HK-2 (cell line): ENCODE measurements at regions not wholly inside any gene's neighbourhood (a gene's known extent, or its start where the extent isn't known, plus 50 kb on each side); places are given as distances from the start of the nearest gene placed in this dataset.

Experiments used
- DNase-seq: peaks from one replicate; pipeline ENCODE4 v3.0.0-alpha.2; 2018; ENCODE audit not compliant: unreplicated experiment

GRCh38 chr6:43968110-43968965 lies 158.9 kb downstream of the MRPL14 start:
- no peak for DNase-seq

DNA sequence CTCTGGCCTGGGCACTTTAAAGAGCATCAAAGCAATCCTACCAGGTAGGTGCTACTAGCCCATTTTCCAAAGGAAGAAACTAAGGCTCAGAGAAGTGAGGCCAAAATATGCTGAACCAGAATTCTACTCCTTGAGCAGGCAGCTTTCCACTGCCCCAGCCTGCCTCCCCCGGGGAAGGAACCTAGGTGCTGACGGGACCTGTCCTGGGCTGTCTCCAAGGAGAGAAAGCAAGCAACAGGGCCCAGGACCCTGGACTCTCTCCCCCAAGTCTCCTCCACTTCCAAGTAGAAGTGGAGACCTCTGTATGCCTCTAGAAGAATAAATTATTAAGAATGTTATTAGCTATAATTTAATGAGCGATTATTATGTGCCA lies 159.5 kb downstream of the MRPL14 start:
- no peak for DNase-seq

- DNase-seq, result no peak
Measured at GRCh38 chr6:43966853-43967718, 160.2 kb downstream of the MRPL14 start.

- DNase-seq, result no peak
Measured at GRCh38 chr6:43966374-43966658, 160.9 kb downstream of the MRPL14 start.

DNA sequence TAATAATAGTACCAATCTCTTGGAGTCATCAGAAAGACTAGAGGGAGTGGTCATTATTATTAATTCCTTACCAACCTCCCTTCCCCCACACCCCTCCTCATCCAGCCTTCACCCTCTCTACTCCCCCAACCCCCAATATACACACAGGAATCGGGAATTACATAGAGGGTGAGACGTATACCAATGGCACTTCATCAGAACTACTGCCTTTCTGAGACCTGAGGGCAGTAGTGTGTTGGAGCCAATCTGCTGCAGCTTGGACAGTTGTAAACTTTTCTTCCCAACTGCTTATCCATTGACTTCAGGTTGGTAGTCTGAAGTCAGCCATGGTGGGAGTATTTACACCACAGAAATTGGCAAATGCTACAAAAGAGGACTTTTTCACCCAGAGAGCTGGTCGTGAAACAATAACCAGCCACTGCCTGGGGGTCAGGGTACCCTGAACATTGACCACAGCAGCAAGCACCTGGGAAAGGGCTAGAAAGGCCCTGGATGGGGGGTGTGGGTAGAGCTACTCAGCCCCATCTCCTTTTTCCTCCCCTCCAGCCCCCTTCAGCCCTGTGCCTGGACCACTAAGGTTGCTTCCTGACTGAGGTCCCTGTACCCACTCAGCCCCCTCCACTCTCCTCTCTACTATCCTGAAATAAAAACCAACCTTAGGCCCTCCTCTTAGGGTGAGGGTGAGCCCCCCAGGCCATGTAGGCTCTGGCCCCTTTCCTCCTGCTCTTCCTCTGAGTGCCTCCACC lies 161.5 kb downstream of the MRPL14 start:
- no peak for DNase-seq

DNA sequence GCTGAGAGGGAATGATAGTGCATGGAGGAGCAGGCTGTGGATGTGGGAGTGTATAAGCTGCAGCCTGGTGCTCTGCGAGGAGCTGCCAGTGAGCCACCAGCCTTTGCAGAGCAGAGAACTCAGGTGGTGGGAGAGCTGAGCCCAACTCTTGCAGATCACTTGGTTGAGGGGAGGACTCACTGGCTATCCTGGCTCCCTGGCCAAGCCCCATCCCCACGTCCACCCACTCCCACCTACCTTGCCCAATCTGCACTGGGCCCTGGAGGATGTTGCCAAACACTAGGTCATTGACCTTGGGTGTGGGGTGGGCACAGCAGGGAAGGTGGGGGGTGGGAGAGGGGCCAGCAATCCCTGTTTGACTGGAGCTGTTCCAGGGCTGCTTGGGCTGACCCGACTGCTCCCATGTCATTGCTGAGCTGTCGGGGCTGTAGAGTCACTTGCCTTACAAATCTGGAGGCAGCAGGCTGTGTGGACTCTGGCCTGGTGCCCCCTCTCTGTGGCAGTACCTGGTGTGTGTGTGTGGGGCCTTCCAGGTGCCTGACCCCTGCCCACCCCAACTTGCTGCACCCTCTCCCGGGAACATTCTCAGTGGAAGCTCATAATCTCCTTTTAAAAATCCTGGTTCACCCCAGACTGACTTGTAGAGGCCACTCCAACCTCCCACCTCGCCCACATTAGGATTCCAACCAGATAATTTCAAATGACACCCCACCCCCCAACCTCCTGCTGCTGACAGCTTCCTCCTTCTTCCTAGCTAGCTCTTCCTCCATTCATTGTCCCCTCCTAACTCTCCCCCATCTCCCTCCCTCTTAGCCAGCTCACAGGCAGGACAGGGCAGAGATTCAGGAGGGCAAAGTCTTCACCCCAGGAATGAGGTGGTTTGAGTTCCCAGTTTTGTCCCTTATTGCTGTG lies 162.3 kb downstream of the MRPL14 start:
- no peak for DNase-seq

- DNase-seq, result no peak
Measured at GRCh38 chr6:43963877-43964658, 163.2 kb downstream of the MRPL14 start.

DNA sequence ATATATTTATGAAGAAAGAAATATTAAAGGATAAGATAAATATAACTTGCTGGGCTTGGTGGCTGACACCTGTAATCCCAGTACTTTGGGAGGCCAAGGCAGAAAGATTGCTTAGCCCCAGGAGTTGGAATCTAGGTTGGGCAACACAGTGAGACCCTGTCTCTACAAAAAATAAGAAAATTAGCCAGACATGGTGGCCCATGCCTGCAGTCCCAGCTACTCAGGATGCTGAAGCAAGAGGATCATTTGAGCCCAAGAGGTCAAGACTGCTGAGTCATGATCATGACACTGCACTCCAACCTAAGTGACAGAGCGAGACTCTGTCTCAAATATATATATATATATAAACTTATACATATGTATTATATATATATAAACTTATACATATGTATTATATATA lies 164.0 kb downstream of the MRPL14 start:
- no peak for DNase-seq

GRCh38 chr6:43962458-43962857 lies 164.8 kb downstream of the MRPL14 start:
- DNase-seq, result no peak

GRCh38 chr6:43957273-43957672 lies 170.0 kb downstream of the MRPL14 start:
- no peak for DNase-seq

DNA sequence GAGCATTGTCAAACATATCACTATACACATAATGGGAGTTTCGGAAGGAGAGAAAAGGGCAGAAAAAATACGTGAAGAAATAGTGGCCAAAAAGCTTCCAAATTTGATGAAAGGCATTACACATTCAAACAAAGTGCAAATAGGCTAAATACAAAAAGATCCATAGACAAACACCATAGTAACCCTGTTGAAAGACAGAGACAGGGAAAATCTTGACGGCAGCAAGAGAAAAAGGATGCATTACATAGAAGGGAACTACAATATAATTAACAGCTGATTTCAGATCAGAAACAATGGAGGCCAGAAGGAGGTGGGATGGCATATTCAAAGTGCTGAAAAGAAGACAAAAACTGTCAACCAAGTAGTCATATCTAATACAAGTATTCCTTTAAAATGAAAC lies 170.8 kb downstream of the MRPL14 start:
- no peak for DNase-seq

DNA sequence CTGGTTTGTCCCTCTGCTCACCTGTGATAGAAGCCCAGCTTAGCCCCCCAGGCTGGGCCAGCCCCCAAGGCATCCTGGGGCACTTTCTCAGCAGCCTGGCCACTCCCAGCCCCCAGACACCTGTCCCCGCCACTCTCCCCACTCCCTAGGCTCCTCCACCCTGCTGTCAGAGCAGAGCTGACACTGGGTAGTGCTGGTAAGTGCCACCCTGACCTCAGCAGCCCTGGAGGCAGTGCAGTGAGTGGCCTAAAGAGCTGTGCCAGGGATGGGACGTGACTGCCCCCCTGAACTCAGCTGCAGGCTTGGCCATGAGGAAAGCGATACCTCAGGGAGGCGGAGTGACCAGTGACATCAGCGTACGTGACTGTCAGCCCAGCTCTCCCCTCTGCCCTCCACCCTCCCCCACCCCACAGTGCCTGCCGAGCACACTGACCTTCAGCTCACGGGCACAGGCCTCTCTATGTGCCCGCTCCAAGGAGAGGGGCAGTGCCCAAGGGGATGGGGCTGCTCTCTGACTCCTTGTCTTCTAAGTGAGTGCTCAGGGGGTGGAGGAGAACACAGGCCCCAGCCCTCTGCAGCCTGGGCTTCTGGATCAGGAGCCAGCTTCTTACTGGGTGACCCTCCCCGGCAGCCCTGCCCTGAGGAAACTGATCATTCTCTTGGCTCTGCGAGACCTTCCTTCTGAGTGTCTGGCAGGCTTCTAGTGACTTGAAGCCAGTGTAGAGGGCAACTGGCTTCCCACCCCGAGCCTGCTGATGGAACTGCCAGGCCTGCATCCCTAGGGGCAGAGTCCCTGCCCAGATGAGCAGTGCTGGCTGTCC lies 172.7 kb downstream of the MRPL14 start:
- no peak for DNase-seq

DNA sequence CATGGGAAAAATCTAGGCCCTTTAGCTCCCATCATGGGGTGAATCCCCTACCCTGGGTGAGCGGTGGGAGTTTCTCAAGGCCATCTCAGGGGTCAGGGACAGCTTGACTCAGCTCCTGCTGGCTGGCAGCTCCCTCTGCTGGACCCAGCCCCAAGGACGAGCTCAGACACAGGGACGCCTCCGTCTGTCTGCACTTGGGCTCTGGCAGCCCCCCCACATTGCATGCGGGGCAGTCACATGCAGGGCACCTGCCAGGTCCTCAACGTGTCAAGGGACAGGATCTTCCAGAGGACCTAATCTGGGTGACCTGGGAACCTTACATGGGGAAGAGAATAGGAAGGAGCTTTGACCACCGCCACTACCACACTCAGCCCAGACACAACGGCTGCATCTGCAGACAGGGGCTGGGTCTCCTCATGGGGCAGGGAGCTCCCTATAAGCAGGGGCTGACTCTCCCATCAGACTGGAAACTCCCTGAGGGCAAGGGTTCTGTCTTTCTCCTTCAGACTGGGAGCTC lies 173.4 kb downstream of the MRPL14 start:
- DNase-seq, result no peak

DNA sequence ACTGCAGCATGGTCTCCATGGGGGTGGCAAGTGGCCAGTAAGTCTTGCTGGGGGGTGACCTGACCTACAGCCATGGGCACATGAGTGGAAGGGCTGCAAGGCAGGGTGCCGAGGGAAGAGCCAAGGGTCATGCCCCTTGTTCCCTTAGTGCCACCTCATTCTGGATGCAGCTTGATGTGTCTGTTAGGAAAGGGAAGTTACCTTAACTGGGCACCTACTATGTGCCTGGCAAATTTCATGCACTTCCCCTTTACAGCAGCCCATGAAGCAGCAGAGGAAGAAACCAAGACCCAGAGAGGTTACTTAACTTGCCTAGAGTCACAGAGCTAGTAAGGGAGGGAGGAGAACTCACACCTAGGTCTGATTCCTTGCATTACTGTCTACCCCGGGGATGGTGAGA lies 174.0 kb downstream of the MRPL14 start:
- DNase-seq, result no peak

DNA sequence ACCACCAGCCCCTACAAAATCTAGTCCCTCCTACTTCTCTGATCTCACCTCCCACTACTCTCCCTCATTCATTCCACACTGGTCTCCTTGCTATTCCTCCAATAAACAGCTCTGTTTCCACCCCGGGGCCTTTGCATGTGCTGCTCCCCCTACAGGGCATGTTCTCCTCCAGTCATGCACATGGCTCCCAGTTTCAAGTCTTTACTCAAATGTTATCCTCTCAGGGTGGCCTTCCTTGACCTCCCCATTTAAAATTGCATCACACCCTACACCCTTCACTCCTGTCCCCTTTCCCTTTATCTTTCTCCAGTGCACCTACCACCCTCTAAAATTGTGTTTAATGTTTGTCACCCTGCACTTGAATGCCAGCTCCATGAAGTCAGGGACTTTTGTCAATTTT lies 174.5 kb downstream of the MRPL14 start:
- no peak for DNase-seq

- no peak for DNase-seq
Measured at GRCh38 chr6:43951756-43952675, 175.2 kb downstream of the MRPL14 start.

GRCh38 chr6:43951063-43951755 lies 176.0 kb downstream of the MRPL14 start:
- peak; percentile 46 for DNase-seq

DNA sequence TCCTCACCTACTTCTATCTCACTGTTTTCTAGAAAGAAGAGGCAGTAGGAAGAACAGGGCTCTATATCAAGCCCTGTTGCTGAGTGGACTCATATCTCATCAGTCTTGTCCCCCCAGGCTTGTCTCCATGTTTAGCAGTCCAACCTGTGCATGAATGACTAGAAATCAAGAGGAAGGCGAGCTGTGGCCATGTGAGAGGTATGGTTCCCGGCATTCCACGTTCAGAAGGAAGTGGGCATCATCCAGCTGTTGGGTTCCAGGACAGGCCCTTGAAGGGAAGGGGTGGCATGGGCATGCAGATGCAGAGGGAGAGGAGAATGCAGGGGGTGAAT lies 176.6 kb downstream of the MRPL14 start:
- DNase-seq, result no peak
